ENCODE measurements at regions not wholly inside any gene's neighbourhood (a gene's known extent, or its start where the extent isn't known, plus 50 kb on each side); places are given as distances from the start of the nearest gene placed in this dataset.

GRCh38 chr2:176844461-176844860 lies 368.1 kb upstream of the HNRNPA3 start:
- H3K4me3 ChIP-seq: no peak overlapping the region
- no peak for DNase-seq (ENCODE audit: low spot score in 2 of 2)
- no peaks in the 10 kb centered on the region for H3K9me3 ChIP-seq
- 55 to 56% methylated on average over 1 of the region's 1 CpG for WGBS, 2 donors
- H3K36me3 ChIP-seq: no peaks in the 10 kb centered on the region
- TF ChIP-seq POLR2A (IDR thresholded peaks at IDR 0.05): no peak
- TF ChIP-seq CTCF (IDR thresholded peaks at IDR 0.05): no peak
- TF ChIP-seq EP300 (IDR thresholded peaks at IDR 0.05): no peak
- H3K27me3 ChIP-seq: no peaks in the 10 kb centered on the region
- H3K27ac ChIP-seq: no peak overlapping the region
- no peaks in the 10 kb centered on the region for H3K4me1 ChIP-seq

- 80 to 85% methylated on average over 2 of the region's 2 CpGs for WGBS, 2 donors
- H3K27ac ChIP-seq: no peak overlapping the region
Observed at GRCh38 chr2:176845718-176846117, 366.9 kb upstream of the HNRNPA3 start.

GRCh38 chr2:176847575-176847974 lies 365.0 kb upstream of the HNRNPA3 start:
- H3K4me1 ChIP-seq: no peaks in the 10 kb centered on the region
- H3K27me3 ChIP-seq: no peaks in the 10 kb centered on the region
- no peak overlapping the region for H3K4me3 ChIP-seq
- no peak for DNase-seq (ENCODE audit: low spot score in 2 of 2)
- H3K27ac ChIP-seq: no peak overlapping the region
- TF ChIP-seq POLR2A (IDR thresholded peaks at IDR 0.05): no peak
- TF ChIP-seq CTCF (IDR thresholded peaks at IDR 0.05): no peak
- TF ChIP-seq EP300 (IDR thresholded peaks at IDR 0.05): no peak
- H3K9me3 ChIP-seq: no peaks in the 10 kb centered on the region
- H3K36me3 ChIP-seq: no peaks in the 10 kb centered on the region
- WGBS, 2 donors: 62 to 78% methylated on average over 4 of the region's 4 CpGs

More at GRCh38 chr2:176845718-176846117, 366.9 kb upstream of the HNRNPA3 start:
- H3K27me3 ChIP-seq: no peaks in the 10 kb centered on the region
- no peaks in the 10 kb centered on the region for H3K4me1 ChIP-seq
- no peak overlapping the region for H3K4me3 ChIP-seq
- no peak for TF ChIP-seq EP300 (IDR thresholded peaks at IDR 0.05)
- no peak for TF ChIP-seq CTCF (IDR thresholded peaks at IDR 0.05)
- no peak for TF ChIP-seq POLR2A (IDR thresholded peaks at IDR 0.05)
- DNase-seq (ENCODE audit: low spot score in 2 of 2): no peak
- H3K9me3 ChIP-seq: no peaks in the 10 kb centered on the region
- H3K36me3 ChIP-seq: no peaks in the 10 kb centered on the region

GRCh38 chr2:176848844-176849243 lies 363.8 kb upstream of the HNRNPA3 start:
- no peaks in the 10 kb centered on the region for H3K4me1 ChIP-seq
- no peak for DNase-seq (ENCODE audit: low spot score in 2 of 2)
- no peak overlapping the region for H3K27ac ChIP-seq
- no peaks in the 10 kb centered on the region for H3K36me3 ChIP-seq
- WGBS, 2 donors: 59 to 69% methylated on average over 8 of the region's 8 CpGs
- H3K27me3 ChIP-seq: no peaks in the 10 kb centered on the region
- TF ChIP-seq POLR2A (IDR thresholded peaks at IDR 0.05): no peak
- TF ChIP-seq EP300 (IDR thresholded peaks at IDR 0.05): no peak
- TF ChIP-seq CTCF (IDR thresholded peaks at IDR 0.05): no peak
- H3K9me3 ChIP-seq: no peaks in the 10 kb centered on the region
- H3K4me3 ChIP-seq: no peak overlapping the region

- H3K4me1 ChIP-seq: no peaks in the 10 kb centered on the region
- H3K27ac ChIP-seq: no peak overlapping the region
Observed at GRCh38 chr2:176851200-176851888, 361.2 kb upstream of the HNRNPA3 start.

More at GRCh38 chr2:176851200-176851888, 361.2 kb upstream of the HNRNPA3 start:
- 74 to 75% methylated on average over 2 of the region's 2 CpGs for WGBS, 2 donors
- TF ChIP-seq POLR2A (IDR thresholded peaks at IDR 0.05): no peak
- no peak for TF ChIP-seq EP300 (IDR thresholded peaks at IDR 0.05)
- TF ChIP-seq CTCF (IDR thresholded peaks at IDR 0.05): no peak
- Histone ChIP-seq H3K27me3 (no peaks in the 10 kb centered on the region), H3K9me3 (no peaks in the 10 kb centered on the region), H3K4me3 (no peak overlapping the region), H3K36me3 (no peaks in the 10 kb centered on the region)
- no peak for DNase-seq (ENCODE audit: low spot score in 2 of 2)
